ENCODE measurements at regions not wholly inside any gene's neighbourhood (a gene's known extent, or its start where the extent isn't known, plus 50 kb on each side); places are given as distances from the start of the nearest gene placed in this dataset.

DNA sequence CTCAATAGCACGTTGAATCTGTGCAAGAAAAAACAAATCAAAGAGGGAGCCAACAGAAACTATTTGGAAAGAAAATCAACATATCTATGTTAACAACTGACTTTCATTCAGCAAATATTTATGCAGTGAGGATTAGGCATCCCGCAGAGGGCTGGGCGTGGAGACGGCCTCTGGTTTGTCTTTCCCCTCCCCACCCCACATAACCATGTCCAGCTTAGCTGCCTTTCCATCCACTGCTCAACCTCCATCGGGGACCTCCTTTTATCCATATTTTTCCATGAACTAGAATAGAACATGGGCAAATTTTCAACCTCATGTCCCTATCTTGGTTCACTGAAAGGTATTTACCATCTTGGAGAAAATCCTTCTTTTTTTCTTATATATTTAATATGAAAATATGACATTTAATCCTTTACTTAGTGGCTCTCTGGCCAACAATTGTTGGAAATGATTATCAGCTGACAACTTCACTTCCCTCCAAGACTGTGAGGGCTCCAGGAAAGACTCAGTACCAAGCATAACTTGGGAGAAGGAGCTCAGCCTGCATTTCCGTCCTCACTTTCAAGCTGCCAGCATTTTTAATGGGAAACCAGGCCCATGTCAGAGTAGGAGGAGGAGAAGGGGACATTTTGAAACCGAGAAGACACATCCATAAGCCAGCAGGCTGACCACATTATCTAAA lies 462.6 kb upstream of the MAF start:
- TF ChIP-seq, protein P1, sequence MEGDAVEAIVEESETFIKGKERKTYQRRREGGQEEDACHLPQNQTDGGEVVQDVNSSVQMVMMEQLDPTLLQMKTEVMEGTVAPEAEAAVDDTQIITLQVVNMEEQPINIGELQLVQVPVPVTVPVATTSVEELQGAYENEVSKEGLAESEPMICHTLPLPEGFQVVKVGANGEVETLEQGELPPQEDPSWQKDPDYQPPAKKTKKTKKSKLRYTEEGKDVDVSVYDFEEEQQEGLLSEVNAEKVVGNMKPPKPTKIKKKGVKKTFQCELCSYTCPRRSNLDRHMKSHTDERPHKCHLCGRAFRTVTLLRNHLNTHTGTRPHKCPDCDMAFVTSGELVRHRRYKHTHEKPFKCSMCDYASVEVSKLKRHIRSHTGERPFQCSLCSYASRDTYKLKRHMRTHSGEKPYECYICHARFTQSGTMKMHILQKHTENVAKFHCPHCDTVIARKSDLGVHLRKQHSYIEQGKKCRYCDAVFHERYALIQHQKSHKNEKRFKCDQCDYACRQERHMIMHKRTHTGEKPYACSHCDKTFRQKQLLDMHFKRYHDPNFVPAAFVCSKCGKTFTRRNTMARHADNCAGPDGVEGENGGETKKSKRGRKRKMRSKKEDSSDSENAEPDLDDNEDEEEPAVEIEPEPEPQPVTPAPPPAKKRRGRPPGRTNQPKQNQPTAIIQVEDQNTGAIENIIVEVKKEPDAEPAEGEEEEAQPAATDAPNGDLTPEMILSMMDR (conservative IDR thresholded peaks at IDR 0.05 in 1 of 2, IDR thresholded peaks at IDR 0.05 in 1 of 2; ENCODE audit: extremely low read depth in 1 of 2, insufficient read depth in 1 of 2, low read depth in 1 of 2, low read length in 2 of 2) = no peak
- TF ChIP-seq EZH2 (IDR thresholded peaks at IDR 0.05; ENCODE audit: borderline replicate concordance, low read length) = no peak
